ENCODE measurements at regions not wholly inside any gene's neighbourhood (a gene's known extent, or its start where the extent isn't known, plus 50 kb on each side); places are given as distances from the start of the nearest gene placed in this dataset.
"Not testable (repeated sequence)": the region's sequence is repeated elsewhere in the genome, so short reads cannot be mapped to it uniquely, and the experiment has no call there.

- TF ChIP-seq CTCF (IDR thresholded peaks at IDR 0.05) (no peak), ZFX (IDR thresholded peaks at IDR 0.05; ENCODE audit: borderline replicate concordance) (no peak)
- no peak overlapping the region for H3K27ac ChIP-seq
These were observed 720.7 kb upstream of the ADGRB3 start for GRCh38 chr6:67914419-67914818.

- H3K27ac ChIP-seq, result no peak overlapping the region
- TF ChIP-seq CTCF (IDR thresholded peaks at IDR 0.05), result no peak
- no peak for TF ChIP-seq ZFX (IDR thresholded peaks at IDR 0.05; ENCODE audit: borderline replicate concordance)
These were observed 725.7 kb upstream of the ADGRB3 start for GRCh38 chr6:67909354-67909753.

GRCh38 chr6:67908379-67908778 lies 726.7 kb upstream of the ADGRB3 start:
- no peak for TF ChIP-seq CTCF (IDR thresholded peaks at IDR 0.05)
- no peak for TF ChIP-seq ZFX (IDR thresholded peaks at IDR 0.05; ENCODE audit: borderline replicate concordance)
- H3K27ac ChIP-seq, result no peak overlapping the region

- H3K27ac ChIP-seq, result not testable (repeated sequence)
These were observed 730.3 kb upstream of the ADGRB3 start for GRCh38 chr6:67904735-67905134.

- TF ChIP-seq CTCF (IDR thresholded peaks at IDR 0.05) (no peak), ZFX (IDR thresholded peaks at IDR 0.05; ENCODE audit: borderline replicate concordance) (no peak)
These were observed 736.2 kb upstream of the ADGRB3 start for GRCh38 chr6:67898875-67899274.

GRCh38 chr6:67897998-67898607 lies 737.0 kb upstream of the ADGRB3 start:
- no peak overlapping the region for H3K27ac ChIP-seq
- TF ChIP-seq CTCF (IDR thresholded peaks at IDR 0.05), result no peak
- TF ChIP-seq ZFX (IDR thresholded peaks at IDR 0.05; ENCODE audit: borderline replicate concordance), result no peak

More at GRCh38 chr6:67898875-67899274, 736.2 kb upstream of the ADGRB3 start:
- no peak overlapping the region for H3K27ac ChIP-seq

GRCh38 chr6:67896476-67896875 lies 738.6 kb upstream of the ADGRB3 start:
- no peak overlapping the region for H3K27ac ChIP-seq
- TF ChIP-seq ZFX (IDR thresholded peaks at IDR 0.05; ENCODE audit: borderline replicate concordance) (no peak), CTCF (IDR thresholded peaks at IDR 0.05) (no peak)

GRCh38 chr6:67889682-67889995 lies 745.4 kb upstream of the ADGRB3 start:
- TF ChIP-seq ZFX (IDR thresholded peaks at IDR 0.05; ENCODE audit: borderline replicate concordance) (no peak), CTCF (IDR thresholded peaks at IDR 0.05) (no peak)
- no peak overlapping the region for H3K27ac ChIP-seq
